ENCODE measurements at regions not wholly inside any gene's neighbourhood (a gene's known extent, or its start where the extent isn't known, plus 50 kb on each side); places are given as distances from the start of the nearest gene placed in this dataset.

GRCh38 chr15:56805466-56806147 is 72.3 kb upstream of the ZNF280D start:
- Mint-ChIP-seq H3K27me3 (ENCODE audit: low read depth) (no peaks in the 10 kb centered on the region), H3K9me3 (peaks cover 33% of the 10 kb centered on the region), H3K4me3 (no peak overlapping the region), H3K4me1 (no peaks in the 10 kb centered on the region), H3K36me3 (peaks cover 21% of the 10 kb centered on the region), H3K27ac (no peak overlapping the region)
- DNase-seq (ENCODE audit: low spot score) (no peak), ATAC-seq (no peak)
- TF ChIP-seq, protein P1, sequence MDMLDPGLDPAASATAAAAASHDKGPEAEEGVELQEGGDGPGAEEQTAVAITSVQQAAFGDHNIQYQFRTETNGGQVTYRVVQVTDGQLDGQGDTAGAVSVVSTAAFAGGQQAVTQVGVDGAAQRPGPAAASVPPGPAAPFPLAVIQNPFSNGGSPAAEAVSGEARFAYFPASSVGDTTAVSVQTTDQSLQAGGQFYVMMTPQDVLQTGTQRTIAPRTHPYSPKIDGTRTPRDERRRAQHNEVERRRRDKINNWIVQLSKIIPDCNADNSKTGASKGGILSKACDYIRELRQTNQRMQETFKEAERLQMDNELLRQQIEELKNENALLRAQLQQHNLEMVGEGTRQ (CRISPR knock-in tag; IDR thresholded peaks at IDR 0.05), result no peak
- no peak for TF ChIP-seq PRRX2 (CRISPR knock-in tag; IDR thresholded peaks at IDR 0.05)
- CTCF ChIA-PET, result no interaction called here
- POLR2A ChIA-PET, result no interaction called here

- ChIA-PET POLR2A (no interaction called here), CTCF (no interaction called here)
- no peak overlapping the region for H3K27ac Mint-ChIP-seq
- H3K27me3 Mint-ChIP-seq (ENCODE audit: low read depth), result no peaks in the 10 kb centered on the region
- peaks cover 28% of the 10 kb centered on the region for H3K9me3 Mint-ChIP-seq
- no peak for ATAC-seq
- peaks cover 21% of the 10 kb centered on the region for H3K36me3 Mint-ChIP-seq
- no peaks in the 10 kb centered on the region for H3K4me1 Mint-ChIP-seq
- DNase-seq (ENCODE audit: low spot score), result no peak
- TF ChIP-seq GRHL2 (CRISPR knock-in tag; IDR thresholded peaks at IDR 0.05; ENCODE audit: insufficient replicate concordance, severe bottlenecking) (no peak), NR2C2 (CRISPR knock-in tag; IDR thresholded peaks at IDR 0.05) (no peak), ATF1 (CRISPR knock-in tag; IDR thresholded peaks at IDR 0.05) (no peak), ELF4 (CRISPR knock-in tag; IDR thresholded peaks at IDR 0.05; ENCODE audit: low read depth) (no peak), ZNF512 (CRISPR knock-in tag; IDR thresholded peaks at IDR 0.05; ENCODE audit: borderline replicate concordance) (no peak)
- TF ChIP-seq, protein P2, sequence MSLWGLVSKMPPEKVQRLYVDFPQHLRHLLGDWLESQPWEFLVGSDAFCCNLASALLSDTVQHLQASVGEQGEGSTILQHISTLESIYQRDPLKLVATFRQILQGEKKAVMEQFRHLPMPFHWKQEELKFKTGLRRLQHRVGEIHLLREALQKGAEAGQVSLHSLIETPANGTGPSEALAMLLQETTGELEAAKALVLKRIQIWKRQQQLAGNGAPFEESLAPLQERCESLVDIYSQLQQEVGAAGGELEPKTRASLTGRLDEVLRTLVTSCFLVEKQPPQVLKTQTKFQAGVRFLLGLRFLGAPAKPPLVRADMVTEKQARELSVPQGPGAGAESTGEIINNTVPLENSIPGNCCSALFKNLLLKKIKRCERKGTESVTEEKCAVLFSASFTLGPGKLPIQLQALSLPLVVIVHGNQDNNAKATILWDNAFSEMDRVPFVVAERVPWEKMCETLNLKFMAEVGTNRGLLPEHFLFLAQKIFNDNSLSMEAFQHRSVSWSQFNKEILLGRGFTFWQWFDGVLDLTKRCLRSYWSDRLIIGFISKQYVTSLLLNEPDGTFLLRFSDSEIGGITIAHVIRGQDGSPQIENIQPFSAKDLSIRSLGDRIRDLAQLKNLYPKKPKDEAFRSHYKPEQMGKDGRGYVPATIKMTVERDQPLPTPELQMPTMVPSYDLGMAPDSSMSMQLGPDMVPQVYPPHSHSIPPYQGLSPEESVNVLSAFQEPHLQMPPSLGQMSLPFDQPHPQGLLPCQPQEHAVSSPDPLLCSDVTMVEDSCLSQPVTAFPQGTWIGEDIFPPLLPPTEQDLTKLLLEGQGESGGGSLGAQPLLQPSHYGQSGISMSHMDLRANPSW (CRISPR knock-in tag; conservative IDR thresholded peaks at IDR 0.05; ENCODE audit: low read depth), result no peak
- no peak overlapping the region for H3K4me3 Mint-ChIP-seq
These were observed 71.6 kb upstream of the ZNF280D start for GRCh38 chr15:56804938-56805337.

DNA sequence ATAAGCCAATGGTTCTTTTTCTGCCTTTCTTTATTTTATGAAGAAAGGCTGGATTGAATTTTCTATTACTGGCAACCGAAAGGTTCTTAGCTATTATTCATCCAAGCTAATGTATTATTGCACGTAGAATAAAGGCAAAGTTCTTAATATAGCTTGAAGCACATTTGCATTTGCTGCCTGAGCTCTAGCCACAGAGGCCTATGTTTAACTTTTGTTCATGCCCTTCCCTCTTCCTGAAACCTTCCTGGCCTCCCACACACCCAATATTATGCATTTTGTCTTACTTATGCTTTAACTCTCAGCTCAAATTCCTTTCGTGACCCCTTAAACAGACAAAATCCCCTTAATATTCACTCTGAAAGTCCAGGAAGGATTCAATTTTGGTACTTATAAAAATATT is 71.0 kb upstream of the ZNF280D start:
- ATAC-seq (no peak), DNase-seq (ENCODE audit: low spot score) (no peak)
- no peaks in the 10 kb centered on the region for H3K4me1 Mint-ChIP-seq
- CTCF ChIA-PET, result no interaction called here
- no peaks in the 10 kb centered on the region for H3K27me3 Mint-ChIP-seq (ENCODE audit: low read depth)
- TF ChIP-seq, protein P3, sequence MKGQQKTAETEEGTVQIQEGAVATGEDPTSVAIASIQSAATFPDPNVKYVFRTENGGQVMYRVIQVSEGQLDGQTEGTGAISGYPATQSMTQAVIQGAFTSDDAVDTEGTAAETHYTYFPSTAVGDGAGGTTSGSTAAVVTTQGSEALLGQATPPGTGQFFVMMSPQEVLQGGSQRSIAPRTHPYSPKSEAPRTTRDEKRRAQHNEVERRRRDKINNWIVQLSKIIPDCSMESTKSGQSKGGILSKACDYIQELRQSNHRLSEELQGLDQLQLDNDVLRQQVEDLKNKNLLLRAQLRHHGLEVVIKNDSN (CRISPR knock-in tag; IDR thresholded peaks at IDR 0.05), result no peak
- TF ChIP-seq TEAD1 (CRISPR knock-in tag; IDR thresholded peaks at IDR 0.05), result no peak
- no peak for TF ChIP-seq NR3C1 (CRISPR knock-in tag; conservative IDR thresholded peaks at IDR 0.05; ENCODE audit: low read depth)
- TF ChIP-seq, protein P4, sequence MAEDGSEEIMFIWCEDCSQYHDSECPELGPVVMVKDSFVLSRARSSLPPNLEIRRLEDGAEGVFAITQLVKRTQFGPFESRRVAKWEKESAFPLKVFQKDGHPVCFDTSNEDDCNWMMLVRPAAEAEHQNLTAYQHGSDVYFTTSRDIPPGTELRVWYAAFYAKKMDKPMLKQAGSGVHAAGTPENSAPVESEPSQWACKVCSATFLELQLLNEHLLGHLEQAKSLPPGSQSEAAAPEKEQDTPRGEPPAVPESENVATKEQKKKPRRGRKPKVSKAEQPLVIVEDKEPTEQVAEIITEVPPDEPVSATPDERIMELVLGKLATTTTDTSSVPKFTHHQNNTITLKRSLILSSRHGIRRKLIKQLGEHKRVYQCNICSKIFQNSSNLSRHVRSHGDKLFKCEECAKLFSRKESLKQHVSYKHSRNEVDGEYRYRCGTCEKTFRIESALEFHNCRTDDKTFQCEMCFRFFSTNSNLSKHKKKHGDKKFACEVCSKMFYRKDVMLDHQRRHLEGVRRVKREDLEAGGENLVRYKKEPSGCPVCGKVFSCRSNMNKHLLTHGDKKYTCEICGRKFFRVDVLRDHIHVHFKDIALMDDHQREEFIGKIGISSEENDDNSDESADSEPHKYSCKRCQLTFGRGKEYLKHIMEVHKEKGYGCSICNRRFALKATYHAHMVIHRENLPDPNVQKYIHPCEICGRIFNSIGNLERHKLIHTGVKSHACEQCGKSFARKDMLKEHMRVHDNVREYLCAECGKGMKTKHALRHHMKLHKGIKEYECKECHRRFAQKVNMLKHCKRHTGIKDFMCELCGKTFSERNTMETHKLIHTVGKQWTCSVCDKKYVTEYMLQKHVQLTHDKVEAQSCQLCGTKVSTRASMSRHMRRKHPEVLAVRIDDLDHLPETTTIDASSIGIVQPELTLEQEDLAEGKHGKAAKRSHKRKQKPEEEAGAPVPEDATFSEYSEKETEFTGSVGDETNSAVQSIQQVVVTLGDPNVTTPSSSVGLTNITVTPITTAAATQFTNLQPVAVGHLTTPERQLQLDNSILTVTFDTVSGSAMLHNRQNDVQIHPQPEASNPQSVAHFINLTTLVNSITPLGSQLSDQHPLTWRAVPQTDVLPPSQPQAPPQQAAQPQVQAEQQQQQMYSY (CRISPR knock-in tag; IDR thresholded peaks at IDR 0.05), result no peak
- TF ChIP-seq, protein P5, sequence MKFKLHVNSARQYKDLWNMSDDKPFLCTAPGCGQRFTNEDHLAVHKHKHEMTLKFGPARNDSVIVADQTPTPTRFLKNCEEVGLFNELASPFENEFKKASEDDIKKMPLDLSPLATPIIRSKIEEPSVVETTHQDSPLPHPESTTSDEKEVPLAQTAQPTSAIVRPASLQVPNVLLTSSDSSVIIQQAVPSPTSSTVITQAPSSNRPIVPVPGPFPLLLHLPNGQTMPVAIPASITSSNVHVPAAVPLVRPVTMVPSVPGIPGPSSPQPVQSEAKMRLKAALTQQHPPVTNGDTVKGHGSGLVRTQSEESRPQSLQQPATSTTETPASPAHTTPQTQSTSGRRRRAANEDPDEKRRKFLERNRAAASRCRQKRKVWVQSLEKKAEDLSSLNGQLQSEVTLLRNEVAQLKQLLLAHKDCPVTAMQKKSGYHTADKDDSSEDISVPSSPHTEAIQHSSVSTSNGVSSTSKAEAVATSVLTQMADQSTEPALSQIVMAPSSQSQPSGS (CRISPR knock-in tag; IDR thresholded peaks at IDR 0.05; ENCODE audit: borderline replicate concordance, low read depth), result no peak
- TF ChIP-seq MAX (CRISPR knock-in tag; IDR thresholded peaks at IDR 0.05), result no peak
- H3K4me3 Mint-ChIP-seq, result no peak overlapping the region
- POLR2A ChIA-PET, result no interaction called here
- H3K36me3 Mint-ChIP-seq, result peaks cover 21% of the 10 kb centered on the region
- no peak overlapping the region for H3K27ac Mint-ChIP-seq
- peaks cover 23% of the 10 kb centered on the region for H3K9me3 Mint-ChIP-seq

Measured in WTC11 (cell line).